ENCODE measurements at regions not wholly inside any gene's neighbourhood (a gene's known extent, or its start where the extent isn't known, plus 50 kb on each side); places are given as distances from the start of the nearest gene placed in this dataset.

- TF ChIP-seq CTCF (conservative IDR thresholded peaks at IDR 0.05): no peak
- no peak overlapping the region for H3K27ac ChIP-seq (ENCODE audit: low read depth, low read length)
- Mint-ChIP-seq H3K9me3 (peaks cover 88% of the 10 kb centered on the region), H3K4me3 (no peak overlapping the region), H3K4me1 (no peaks in the 10 kb centered on the region), H3K27ac (no peak overlapping the region), H3K27me3 (ENCODE audit: insufficient read depth) (no peaks in the 10 kb centered on the region), H3K36me3 (ENCODE audit: low read depth) (peaks cover 2% of the 10 kb centered on the region)
- no peak for DNase-seq
- H3K9ac ChIP-seq (ENCODE audit: extremely low read depth, low read length, poor library complexity, severe bottlenecking): no peak overlapping the region
- H3K27me3 ChIP-seq (ENCODE audit: control insufficient read depth, insufficient read depth, low read length, poor library complexity, severe bottlenecking): no peaks in the 10 kb centered on the region
- H3K36me3 ChIP-seq (ENCODE audit: control insufficient read depth, insufficient read depth, low read length): no peaks in the 10 kb centered on the region
- H3K4me3 ChIP-seq (ENCODE audit: low read length): no peak overlapping the region
- WGBS, 2 experiments (ENCODE audit: insufficient coverage in 1 of 2, insufficient read length in 1 of 2): 82% methylated on average over 3 of the region's 3 CpGs; no CpG with 5 or more reads in 1 of the 2 experiments
- H3K4me1 ChIP-seq (ENCODE audit: control insufficient read depth, insufficient read depth, low read length): no peaks in the 10 kb centered on the region
- peaks cover 86% of the 10 kb centered on the region for H3K9me3 ChIP-seq (ENCODE audit: control insufficient read depth, low read length)
Observed at GRCh38 chr7:159272739-159273138, 128.1 kb upstream of the VIPR2 start.

GRCh38 chr7:159271781-159272180 lies 127.1 kb upstream of the VIPR2 start:
- no peak overlapping the region for H3K27ac ChIP-seq (ENCODE audit: low read depth, low read length)
- no peak overlapping the region for H3K4me3 ChIP-seq (ENCODE audit: low read length)
- Mint-ChIP-seq H3K4me1 (no peaks in the 10 kb centered on the region), H3K36me3 (ENCODE audit: low read depth) (peaks cover 2% of the 10 kb centered on the region), H3K9me3 (peaks cover 85% of the 10 kb centered on the region), H3K4me3 (no peak overlapping the region), H3K27me3 (ENCODE audit: insufficient read depth) (no peaks in the 10 kb centered on the region), H3K27ac (no peak overlapping the region)
- no peaks in the 10 kb centered on the region for H3K4me1 ChIP-seq (ENCODE audit: control insufficient read depth, insufficient read depth, low read length)
- H3K9ac ChIP-seq (ENCODE audit: extremely low read depth, low read length, poor library complexity, severe bottlenecking): no peak overlapping the region
- 0 to 31% methylated on average over 1 of the region's 1 CpG for WGBS, 2 experiments (ENCODE audit: insufficient coverage in 1 of 2, insufficient read length in 1 of 2)
- no peak for TF ChIP-seq CTCF (conservative IDR thresholded peaks at IDR 0.05)
- H3K36me3 ChIP-seq (ENCODE audit: control insufficient read depth, insufficient read depth, low read length): no peaks in the 10 kb centered on the region
- peaks cover 89% of the 10 kb centered on the region for H3K9me3 ChIP-seq (ENCODE audit: control insufficient read depth, low read length)
- H3K27me3 ChIP-seq (ENCODE audit: control insufficient read depth, insufficient read depth, low read length, poor library complexity, severe bottlenecking): no peaks in the 10 kb centered on the region
- no peak for DNase-seq

DNA sequence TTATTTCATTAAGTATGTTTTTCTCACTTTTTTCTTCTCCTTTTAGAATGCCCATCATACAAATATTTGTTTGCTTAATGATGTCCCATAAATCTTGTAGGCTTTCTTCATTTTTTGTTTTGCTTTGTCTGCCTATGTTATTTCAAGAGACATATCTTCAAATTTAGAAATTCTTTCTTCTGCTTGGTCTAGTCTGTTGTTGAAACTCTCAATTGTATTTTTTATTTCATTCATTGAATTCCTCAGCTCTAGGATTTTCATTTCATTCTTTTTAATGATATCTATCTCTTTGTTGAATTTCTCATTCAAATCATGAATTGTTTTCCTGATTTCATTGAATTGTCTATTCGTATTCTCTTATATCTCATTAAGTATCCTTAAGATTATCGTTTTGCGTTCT lies 125.1 kb upstream of the VIPR2 start:
- H3K4me3 Mint-ChIP-seq: no peak overlapping the region
- TF ChIP-seq CTCF (conservative IDR thresholded peaks at IDR 0.05): no peak

More for the DNA sequence above, 125.1 kb upstream of the VIPR2 start:
- no peak for DNase-seq
- H3K27ac ChIP-seq (ENCODE audit: low read depth, low read length): no peak overlapping the region
- no peaks in the 10 kb centered on the region for H3K36me3 Mint-ChIP-seq (ENCODE audit: low read depth)
- H3K4me1 Mint-ChIP-seq: no peaks in the 10 kb centered on the region
- no peaks in the 10 kb centered on the region for H3K4me1 ChIP-seq (ENCODE audit: control insufficient read depth, insufficient read depth, low read length)
- H3K9me3 Mint-ChIP-seq: peaks cover 84% of the 10 kb centered on the region
- H3K27me3 ChIP-seq (ENCODE audit: control insufficient read depth, insufficient read depth, low read length, poor library complexity, severe bottlenecking): no peaks in the 10 kb centered on the region
- no peaks in the 10 kb centered on the region for H3K27me3 Mint-ChIP-seq (ENCODE audit: insufficient read depth)
- peaks cover 83% of the 10 kb centered on the region for H3K9me3 ChIP-seq (ENCODE audit: control insufficient read depth, low read length)
- H3K36me3 ChIP-seq (ENCODE audit: control insufficient read depth, insufficient read depth, low read length): no peaks in the 10 kb centered on the region
- no peak overlapping the region for H3K27ac Mint-ChIP-seq
- peak overlapping the region; percentile 2 for H3K4me3 ChIP-seq (ENCODE audit: low read length)
- H3K9ac ChIP-seq (ENCODE audit: extremely low read depth, low read length, poor library complexity, severe bottlenecking): no peak overlapping the region
- WGBS, 2 experiments (ENCODE audit: insufficient coverage in 1 of 2, insufficient read length in 1 of 2): 95% methylated on average over 3 of the region's 3 CpGs; no CpG with 5 or more reads in 1 of the 2 experiments

Measured in endodermal cell (in vitro differentiated cells).